GM13977 (cell line): ENCODE measurements at regions not wholly inside any gene's neighbourhood (a gene's known extent, or its start where the extent isn't known, plus 50 kb on each side); places are given as distances from the start of the nearest gene placed in this dataset.

Experiments
- DNase-seq: peaks from one replicate; pipeline ENCODE4 v3.0.0; 2012; ENCODE audit warnings: low spot score
- in situ Hi-C: fragments of 300-500 bp; cut with MboI; formaldehyde crosslinking; loops from one replicate; pipeline ENCODE4 v1.12.0; 2022; ENCODE audit warnings: low sequenced_read_pairs, low pct_unique_long_range_greater_than_20kb, mixed read lengths, inconsistent platforms; ENCODE audit not compliant: unreplicated experiment
- TF ChIP-seq, protein P1 (sequence below): IDR thresholded peaks from 2 replicates; pipeline ENCODE4 v1.5.1; 2012; ENCODE audit warnings: mild to moderate bottlenecking, control low read depth; ENCODE audit not compliant: insufficient read depth; ENCODE audit errors: extremely low read depth, missing control alignments

- TF ChIP-seq, protein P1, sequence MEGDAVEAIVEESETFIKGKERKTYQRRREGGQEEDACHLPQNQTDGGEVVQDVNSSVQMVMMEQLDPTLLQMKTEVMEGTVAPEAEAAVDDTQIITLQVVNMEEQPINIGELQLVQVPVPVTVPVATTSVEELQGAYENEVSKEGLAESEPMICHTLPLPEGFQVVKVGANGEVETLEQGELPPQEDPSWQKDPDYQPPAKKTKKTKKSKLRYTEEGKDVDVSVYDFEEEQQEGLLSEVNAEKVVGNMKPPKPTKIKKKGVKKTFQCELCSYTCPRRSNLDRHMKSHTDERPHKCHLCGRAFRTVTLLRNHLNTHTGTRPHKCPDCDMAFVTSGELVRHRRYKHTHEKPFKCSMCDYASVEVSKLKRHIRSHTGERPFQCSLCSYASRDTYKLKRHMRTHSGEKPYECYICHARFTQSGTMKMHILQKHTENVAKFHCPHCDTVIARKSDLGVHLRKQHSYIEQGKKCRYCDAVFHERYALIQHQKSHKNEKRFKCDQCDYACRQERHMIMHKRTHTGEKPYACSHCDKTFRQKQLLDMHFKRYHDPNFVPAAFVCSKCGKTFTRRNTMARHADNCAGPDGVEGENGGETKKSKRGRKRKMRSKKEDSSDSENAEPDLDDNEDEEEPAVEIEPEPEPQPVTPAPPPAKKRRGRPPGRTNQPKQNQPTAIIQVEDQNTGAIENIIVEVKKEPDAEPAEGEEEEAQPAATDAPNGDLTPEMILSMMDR, result no peak
Observed at GRCh38 chr12:92199819-92200576, 54.4 kb upstream of the BTG1 start.

GRCh38 chr12:92197815-92198214 is 52.2 kb upstream of the BTG1 start:
- in situ Hi-C loops, result no loop called here
- TF ChIP-seq, protein P1, result no peak

More at GRCh38 chr12:92199819-92200576, 54.4 kb upstream of the BTG1 start:
- in situ Hi-C loops, result no loop called here
- no peak for DNase-seq

GRCh38 chr12:92196368-92196767 is 50.7 kb upstream of the BTG1 start:
- DNase-seq, result no peak
- TF ChIP-seq, protein P1, result no peak

More at GRCh38 chr12:92197815-92198214, 52.2 kb upstream of the BTG1 start:
- DNase-seq, result no peak

More at GRCh38 chr12:92196368-92196767, 50.7 kb upstream of the BTG1 start:
- in situ Hi-C loops, result no loop called here
